VCaP (cell line): ENCODE measurements at regions not wholly inside any gene's neighbourhood (a gene's known extent, or its start where the extent isn't known, plus 50 kb on each side); places are given as distances from the start of the nearest gene placed in this dataset.

Source experiments
- H3K27ac ChIP-seq: fragments of 450-650 bp; 2 replicates; pipeline ENCODE4 v1.5.1; 2017
- CTCF ChIP-seq: fragments of 450-650 bp; conservative IDR thresholded peaks from 2 replicates; pipeline ENCODE4 v1.5.1; 2017; ENCODE audit warnings: mild to moderate bottlenecking, moderate library complexity

DNA sequence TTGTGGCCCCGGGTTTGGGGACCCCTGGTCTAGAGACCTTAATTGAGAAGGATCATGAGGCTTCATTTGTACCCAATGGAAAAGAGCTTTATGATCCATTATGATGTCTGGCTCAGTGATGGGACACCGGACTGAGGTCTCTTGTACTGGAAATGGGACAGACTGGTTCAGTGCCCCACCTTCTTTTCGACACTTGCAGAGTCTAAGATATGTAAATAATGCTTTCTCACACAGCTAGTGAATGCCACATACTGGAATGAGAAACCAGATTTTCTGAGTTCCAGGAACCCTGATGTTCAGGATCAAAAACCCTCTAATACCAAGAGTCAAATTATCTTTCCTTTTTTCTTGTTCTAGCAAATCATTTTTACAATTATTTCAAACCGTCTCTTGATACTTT lies 116.3 kb upstream of the ARPP21 start:
- H3K27ac ChIP-seq: no peak overlapping the region
- no peak for TF ChIP-seq CTCF

- no peak overlapping the region for H3K27ac ChIP-seq
- no peak for TF ChIP-seq CTCF
Measured at GRCh38 chr3:35523838-35524237, 115.5 kb upstream of the ARPP21 start.

- TF ChIP-seq CTCF: no peak
Measured at GRCh38 chr3:35524856-35525255, 114.5 kb upstream of the ARPP21 start.

DNA sequence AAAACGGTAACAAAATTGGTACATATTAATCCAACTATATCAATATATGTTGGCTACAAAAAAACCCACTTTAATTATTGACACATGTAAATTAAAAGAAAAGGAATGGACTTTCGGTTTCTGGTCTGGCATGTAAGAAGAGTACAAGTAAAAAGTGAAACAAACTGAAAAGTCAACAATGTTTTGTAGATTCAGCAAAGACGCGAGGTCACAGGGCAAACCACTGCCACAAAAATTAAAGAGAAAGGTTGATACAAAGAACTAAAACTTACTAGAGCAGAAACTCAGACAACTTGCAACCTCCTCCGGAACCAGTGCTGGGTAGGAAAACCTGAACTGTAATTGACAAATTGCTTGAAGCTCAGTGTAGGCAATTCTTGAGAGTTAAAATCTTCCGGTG lies 110.6 kb upstream of the ARPP21 start:
- no peak overlapping the region for H3K27ac ChIP-seq
- no peak for TF ChIP-seq CTCF

More at GRCh38 chr3:35524856-35525255, 114.5 kb upstream of the ARPP21 start:
- no peak overlapping the region for H3K27ac ChIP-seq

DNA sequence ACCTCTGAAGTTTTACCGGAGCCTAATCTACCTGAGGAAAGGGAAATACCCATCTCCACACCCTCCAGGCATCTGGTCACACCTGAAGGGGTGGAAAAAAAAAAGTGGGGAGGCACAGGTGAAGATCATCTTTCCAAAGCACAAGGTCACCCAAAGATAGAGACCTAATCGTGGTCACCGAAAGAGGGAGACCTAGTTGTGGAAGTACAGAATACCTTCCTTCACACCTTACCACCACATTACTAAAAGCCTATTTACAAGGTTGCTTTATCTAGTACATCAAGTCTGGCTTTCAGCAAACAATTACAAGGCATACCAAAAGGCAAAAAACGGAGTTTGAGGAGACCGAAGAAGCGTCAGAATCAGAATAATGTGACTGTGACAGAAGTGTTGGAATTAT lies 110.0 kb upstream of the ARPP21 start:
- TF ChIP-seq CTCF: 0 out of 2 replicates have a peak, but pooled peaks have one; percentile 22

GRCh38 chr3:35537265-35537664 lies 102.1 kb upstream of the ARPP21 start:
- no peak overlapping the region for H3K27ac ChIP-seq
- TF ChIP-seq CTCF: no peak

More for the DNA sequence above, 110.0 kb upstream of the ARPP21 start:
- H3K27ac ChIP-seq: no peak overlapping the region

DNA sequence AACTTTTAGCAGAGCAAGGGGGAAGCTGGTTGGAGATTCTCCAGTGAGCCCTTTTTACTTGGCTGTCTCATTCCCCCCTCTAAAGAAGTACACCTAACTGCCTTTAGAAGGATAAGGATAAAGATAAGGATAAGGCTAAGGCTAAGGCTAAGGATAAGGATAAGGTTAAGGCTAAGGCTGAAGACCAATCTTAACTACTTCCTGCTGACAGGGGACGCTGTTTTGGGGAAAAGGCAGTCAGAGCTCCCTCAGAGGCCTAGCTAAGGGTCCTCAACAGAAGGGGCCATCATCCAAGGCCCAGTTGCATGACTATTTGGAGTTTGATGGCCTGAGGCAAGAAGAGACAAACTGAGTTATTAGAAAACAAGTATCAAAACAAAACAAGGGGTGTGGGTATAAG lies 94.3 kb upstream of the ARPP21 start:
- TF ChIP-seq CTCF: no peak
- H3K27ac ChIP-seq: no peak overlapping the region

DNA sequence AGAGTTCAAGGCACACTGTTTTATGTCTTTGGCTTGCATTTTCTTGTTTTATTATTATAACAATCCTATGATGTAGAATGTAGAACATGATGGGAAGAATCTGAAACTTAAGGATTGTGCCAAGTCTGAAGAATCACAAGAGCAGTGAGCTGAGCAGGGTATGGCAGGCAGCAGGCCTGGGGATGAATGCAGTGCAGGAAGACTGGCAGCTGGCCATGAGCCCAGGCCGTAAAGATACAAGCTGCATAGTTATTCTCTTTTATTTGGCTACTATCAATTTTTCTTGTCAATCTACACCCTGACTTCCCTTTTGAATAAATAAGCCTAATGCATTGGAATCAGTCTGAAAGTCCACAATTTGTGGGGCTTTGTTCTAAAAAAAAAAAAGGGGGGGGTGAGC lies 89.6 kb upstream of the ARPP21 start:
- no peak overlapping the region for H3K27ac ChIP-seq

More for the DNA sequence above, 89.6 kb upstream of the ARPP21 start:
- no peak for TF ChIP-seq CTCF
